GM10266 (cell line): ENCODE measurements at regions not wholly inside any gene's neighbourhood (a gene's known extent, or its start where the extent isn't known, plus 50 kb on each side); places are given as distances from the start of the nearest gene placed in this dataset.

ENCODE experiments used
- DNase-seq: peaks from one replicate; pipeline ENCODE4 v3.0.0; 2012; ENCODE audit errors: extremely low spot score
- TF ChIP-seq, protein P1 (sequence below): IDR thresholded peaks from 2 replicates; pipeline ENCODE4 v1.5.1; 2012; ENCODE audit warnings: mild to moderate bottlenecking, low read depth; ENCODE audit not compliant: control insufficient read depth, insufficient read depth; ENCODE audit errors: missing control alignments

DNA sequence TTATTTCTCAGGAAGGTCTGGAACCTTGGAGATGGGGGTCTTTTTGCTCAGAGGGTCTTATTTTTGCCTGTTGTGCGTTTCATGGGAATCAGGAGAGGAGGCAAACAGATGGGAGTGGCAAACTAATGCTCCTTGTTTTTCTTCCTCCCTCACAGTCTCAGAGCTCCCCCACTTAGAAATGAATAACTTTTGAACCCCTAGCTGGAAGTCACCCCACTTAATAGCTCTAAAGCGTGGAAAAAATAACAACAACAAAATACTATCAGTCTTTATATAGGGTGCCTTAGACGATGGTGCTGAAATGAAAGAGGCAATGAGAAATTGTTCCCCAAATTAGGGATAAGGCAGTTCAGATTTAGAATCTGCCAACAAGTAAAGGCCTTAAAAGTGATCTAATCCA lies 76.8 kb upstream of the BDNF start:
- TF ChIP-seq, protein P1, sequence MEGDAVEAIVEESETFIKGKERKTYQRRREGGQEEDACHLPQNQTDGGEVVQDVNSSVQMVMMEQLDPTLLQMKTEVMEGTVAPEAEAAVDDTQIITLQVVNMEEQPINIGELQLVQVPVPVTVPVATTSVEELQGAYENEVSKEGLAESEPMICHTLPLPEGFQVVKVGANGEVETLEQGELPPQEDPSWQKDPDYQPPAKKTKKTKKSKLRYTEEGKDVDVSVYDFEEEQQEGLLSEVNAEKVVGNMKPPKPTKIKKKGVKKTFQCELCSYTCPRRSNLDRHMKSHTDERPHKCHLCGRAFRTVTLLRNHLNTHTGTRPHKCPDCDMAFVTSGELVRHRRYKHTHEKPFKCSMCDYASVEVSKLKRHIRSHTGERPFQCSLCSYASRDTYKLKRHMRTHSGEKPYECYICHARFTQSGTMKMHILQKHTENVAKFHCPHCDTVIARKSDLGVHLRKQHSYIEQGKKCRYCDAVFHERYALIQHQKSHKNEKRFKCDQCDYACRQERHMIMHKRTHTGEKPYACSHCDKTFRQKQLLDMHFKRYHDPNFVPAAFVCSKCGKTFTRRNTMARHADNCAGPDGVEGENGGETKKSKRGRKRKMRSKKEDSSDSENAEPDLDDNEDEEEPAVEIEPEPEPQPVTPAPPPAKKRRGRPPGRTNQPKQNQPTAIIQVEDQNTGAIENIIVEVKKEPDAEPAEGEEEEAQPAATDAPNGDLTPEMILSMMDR, result no peak
- DNase-seq, result no peak

- TF ChIP-seq, protein P1, result no peak
These were observed 73.6 kb upstream of the BDNF start for GRCh38 chr11:27773884-27774283.

GRCh38 chr11:27771516-27771915 lies 71.3 kb upstream of the BDNF start:
- TF ChIP-seq, protein P1, result no peak

More at GRCh38 chr11:27773884-27774283, 73.6 kb upstream of the BDNF start:
- DNase-seq, result no peak

GRCh38 chr11:27770576-27770975 lies 70.3 kb upstream of the BDNF start:
- no peak for DNase-seq
- TF ChIP-seq, protein P1, result no peak

More at GRCh38 chr11:27771516-27771915, 71.3 kb upstream of the BDNF start:
- no peak for DNase-seq

- TF ChIP-seq, protein P1, result no peak
- no peak for DNase-seq
These were observed 63.5 kb upstream of the BDNF start for GRCh38 chr11:27763736-27764135.

DNA sequence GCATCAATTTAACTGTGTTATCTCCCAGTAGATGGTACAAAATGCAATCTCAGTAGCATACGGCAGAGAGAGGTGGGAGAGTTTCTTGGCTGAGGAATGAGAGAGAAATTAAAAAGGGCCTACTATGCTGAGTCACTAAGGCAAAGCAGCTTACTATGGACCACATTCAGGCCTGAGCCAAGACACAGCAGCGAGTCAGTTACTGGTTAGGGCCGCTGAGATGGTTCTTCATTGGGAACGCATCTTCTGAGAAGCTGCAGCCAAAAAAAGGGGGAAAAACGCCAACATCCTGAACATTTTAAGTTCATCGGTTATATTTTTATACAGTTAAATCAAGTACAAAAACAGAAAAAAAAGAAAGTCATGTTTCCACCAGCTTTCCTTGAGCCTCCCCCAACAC lies 61.1 kb upstream of the BDNF start:
- no peak for DNase-seq

DNA sequence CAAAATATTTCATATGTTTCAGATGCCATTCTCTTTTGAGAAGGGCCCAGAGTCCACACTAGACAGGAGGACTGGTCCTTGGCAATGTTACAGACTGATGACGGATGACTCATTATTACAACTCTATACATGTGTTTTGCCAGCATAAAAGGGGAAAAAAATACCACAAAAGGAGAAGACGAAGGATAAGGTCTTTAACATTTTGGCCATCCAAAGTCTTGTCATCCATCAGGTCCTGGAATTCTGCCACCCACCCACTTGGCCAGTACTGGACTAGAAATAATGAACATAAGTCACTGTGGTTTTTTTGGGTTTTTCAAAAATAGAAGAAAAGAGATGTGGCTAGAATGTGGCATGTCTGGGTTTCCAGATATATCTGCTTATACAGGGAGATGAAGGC lies 57.7 kb upstream of the BDNF start:
- no peak for DNase-seq
- TF ChIP-seq, protein P1, result no peak

More for the DNA sequence above, 61.1 kb upstream of the BDNF start:
- TF ChIP-seq, protein P1, result no peak
